H9 (cell line): ENCODE measurements at regions not wholly inside any gene's neighbourhood (a gene's known extent, or its start where the extent isn't known, plus 50 kb on each side); places are given as distances from the start of the nearest gene placed in this dataset.

ENCODE experiments used
- DNase-seq: peaks from one replicate; pipeline ENCODE4 v3.0.0-alpha.2; 2017
- H2AFZ ChIP-seq: one replicate; pipeline ENCODE4 v1.6.1; 2013; ENCODE audit warnings: mild to moderate bottlenecking, low read length, control low read depth, moderate library complexity
- H2AK5ac ChIP-seq: 2 replicates; pipeline ENCODE4 v1.6.1; 2013; ENCODE audit warnings: low read length, control low read depth, mixed read lengths; ENCODE audit not compliant: insufficient read length
- H2BK120ac ChIP-seq: one replicate; pipeline ENCODE4 v1.6.1; 2013; ENCODE audit warnings: low read depth, mild to moderate bottlenecking, low read length, control low read depth, inconsistent platforms; ENCODE audit not compliant: poor library complexity, severe bottlenecking
- H2BK12ac ChIP-seq: 2 replicates; pipeline ENCODE4 v1.6.1; 2013; ENCODE audit warnings: low read length, control low read depth, mixed read lengths, low read depth; ENCODE audit not compliant: insufficient read length
- H2BK15ac ChIP-seq: 2 replicates; pipeline ENCODE4 v1.6.1; 2013; ENCODE audit warnings: low read depth, low read length, control low read depth
- H2BK20ac ChIP-seq: one replicate; pipeline ENCODE4 v1.6.1; 2013; ENCODE audit warnings: low read depth, mild to moderate bottlenecking, low read length, control low read depth, inconsistent platforms; ENCODE audit not compliant: poor library complexity, severe bottlenecking
- H2BK5ac ChIP-seq: 2 replicates; pipeline ENCODE4 v1.6.1; 2013; ENCODE audit warnings: low read length, control low read depth, mixed read lengths; ENCODE audit not compliant: insufficient read length
- H3K14ac ChIP-seq: 2 replicates; pipeline ENCODE4 v1.6.1; 2013; ENCODE audit warnings: low read length, control low read depth; ENCODE audit not compliant: insufficient read depth
- H3K18ac ChIP-seq: 2 replicates; pipeline ENCODE4 v1.6.1; 2013; ENCODE audit warnings: low read depth, mild to moderate bottlenecking, mixed read lengths, low read length, control low read depth; ENCODE audit not compliant: insufficient read length
- H3K23ac ChIP-seq: 2 replicates; pipeline ENCODE4 v1.6.1; 2013; ENCODE audit warnings: low read length, control low read depth, mixed read lengths, low read depth; ENCODE audit not compliant: insufficient read length
- H3K23me2 ChIP-seq: 2 replicates; pipeline ENCODE4 v1.6.1; 2013; ENCODE audit warnings: low read depth, mild to moderate bottlenecking, mixed read lengths, low read length, control low read depth; ENCODE audit not compliant: insufficient read length, poor library complexity, severe bottlenecking
- H3K27ac ChIP-seq: 2 replicates; pipeline ENCODE4 v1.5.1; 2013; ENCODE audit warnings: low read length, control low read depth, mixed read lengths, low read depth; ENCODE audit not compliant: insufficient read length
- H3K27me3 ChIP-seq: 2 replicates; pipeline ENCODE4 v1.6.1; 2013; ENCODE audit warnings: low read length, control low read depth, inconsistent platforms; ENCODE audit not compliant: insufficient read depth
- H3K4ac ChIP-seq: 2 replicates; pipeline ENCODE4 v1.6.1; 2013; ENCODE audit warnings: low read depth, mild to moderate bottlenecking, control low read depth, inconsistent platforms, low read length, moderate library complexity
- H3K4me1 ChIP-seq: 2 replicates; pipeline ENCODE4 v1.6.1; 2013; ENCODE audit warnings: low read length, control low read depth, inconsistent platforms; ENCODE audit not compliant: insufficient read depth
- H3K4me2 ChIP-seq: 2 replicates; pipeline ENCODE4 v1.6.1; 2013; ENCODE audit warnings: low read length, control low read depth, mixed read lengths; ENCODE audit not compliant: insufficient read length, insufficient read depth
- H3K56ac ChIP-seq: 2 replicates; pipeline ENCODE4 v1.6.1; 2013; ENCODE audit warnings: low read depth, mild to moderate bottlenecking, mixed read lengths, low read length, control low read depth; ENCODE audit not compliant: insufficient read length
- H3K79me1 ChIP-seq: 2 replicates; pipeline ENCODE4 v1.6.1; 2013; ENCODE audit warnings: low read depth, mild to moderate bottlenecking, moderate library complexity, low read length, control low read depth, inconsistent platforms; ENCODE audit not compliant: insufficient read depth, poor library complexity, severe bottlenecking
- H3K79me2 ChIP-seq: 2 replicates; pipeline ENCODE4 v1.6.1; 2013; ENCODE audit warnings: low read length, control low read depth, inconsistent platforms; ENCODE audit not compliant: insufficient read depth
- H3K9ac ChIP-seq: 2 replicates; pipeline ENCODE4 v1.6.1; 2013; ENCODE audit warnings: low read length, control low read depth, mixed read lengths; ENCODE audit not compliant: insufficient read length; ENCODE audit errors: extremely low read depth
- H3K9me3 ChIP-seq: one replicate; pipeline ENCODE4 v1.6.1; 2013; ENCODE audit warnings: low read depth, low read length, inconsistent platforms; ENCODE audit not compliant: control insufficient read depth
- H3T11ph ChIP-seq: one replicate; pipeline ENCODE4 v1.6.1; 2013; ENCODE audit warnings: mild to moderate bottlenecking, low read length, control low read depth, inconsistent platforms
- H4K20me1 ChIP-seq: one replicate; pipeline ENCODE4 v1.6.1; 2013; ENCODE audit not compliant: control insufficient read depth, insufficient read length, insufficient read depth
- H4K5ac ChIP-seq: 2 replicates; pipeline ENCODE4 v1.6.1; 2013; ENCODE audit warnings: low read depth, mild to moderate bottlenecking, mixed read lengths, low read length, control low read depth; ENCODE audit not compliant: insufficient read length
- H4K8ac ChIP-seq: replicated peaks from 2 replicates; pipeline ENCODE4 v1.6.1; 2013; ENCODE audit warnings: low read length, control low read depth, mixed read lengths, low read depth; ENCODE audit not compliant: insufficient read length
- H4K91ac ChIP-seq: 2 replicates; pipeline ENCODE4 v1.6.1; 2013; ENCODE audit warnings: low read depth, mild to moderate bottlenecking, moderate library complexity, mixed read lengths, low read length, control low read depth; ENCODE audit not compliant: insufficient read length
- H3K27ac Mint-ChIP-seq, 3 experiments: 2 replicates in 2 of 3; 3 replicates in 1 of 3; pipeline ENCODE4 v1.8.0; 2020 to 2021; ENCODE audit warnings: mixed read lengths in 3 of 3, mild to moderate bottlenecking in 1 of 3, moderate library complexity in 1 of 3
- H3K27me3 Mint-ChIP-seq: 2 replicates; pipeline ENCODE4 v1.8.0; 2021; ENCODE audit warnings: low read depth, mild to moderate bottlenecking, moderate library complexity, mixed read lengths
- H3K36me3 Mint-ChIP-seq, 3 experiments: 2 replicates in 2 of 3; 3 replicates in 1 of 3; pipeline ENCODE4 v1.8.0; 2020 to 2021; ENCODE audit warnings: low read depth in 3 of 3, mixed read lengths in 3 of 3; ENCODE audit not compliant: insufficient read depth in 1 of 3
- H3K4me1 Mint-ChIP-seq, 2 experiments: 2 replicates each; pipeline ENCODE4 v1.8.0; 2020; ENCODE audit warnings: mixed read lengths in 2 of 2
- H3K4me3 Mint-ChIP-seq, 2 experiments: 2 replicates in 1 of 2; 3 replicates in 1 of 2; pipeline ENCODE4 v1.8.0; 2020 to 2021; ENCODE audit warnings: mild to moderate bottlenecking in 2 of 2, mixed read lengths in 2 of 2, moderate library complexity in 1 of 2
- H3K9me3 Mint-ChIP-seq, 2 experiments: 2 replicates in 1 of 2; 3 replicates in 1 of 2; pipeline ENCODE4 v1.8.0; 2020; ENCODE audit warnings: mild to moderate bottlenecking in 2 of 2, mixed read lengths in 2 of 2, moderate library complexity in 1 of 2
- WGBS: extraction: QIAGEN DNeasy Blood & Tissue Kit; methylation state at CpG from one replicate; pipeline ENCODE4 v1.1.7; 2013; ENCODE audit warnings: missing lambda C conversion rate, low lambda C conversion rate, mixed read lengths; ENCODE audit not compliant: insufficient read length; ENCODE audit errors: extremely low coverage; 5-methylcytosine and 5-hydroxymethylcytosine counted together
- TF ChIP-seq, protein P1 (sequence below): fragments of 200-600 bp; sonication (generic); conservative IDR thresholded peaks from 3 replicates; pipeline ENCODE4 v1.8.0; 2021; ENCODE audit warnings: antibody characterized with exemption, mild to moderate bottlenecking

DNA sequence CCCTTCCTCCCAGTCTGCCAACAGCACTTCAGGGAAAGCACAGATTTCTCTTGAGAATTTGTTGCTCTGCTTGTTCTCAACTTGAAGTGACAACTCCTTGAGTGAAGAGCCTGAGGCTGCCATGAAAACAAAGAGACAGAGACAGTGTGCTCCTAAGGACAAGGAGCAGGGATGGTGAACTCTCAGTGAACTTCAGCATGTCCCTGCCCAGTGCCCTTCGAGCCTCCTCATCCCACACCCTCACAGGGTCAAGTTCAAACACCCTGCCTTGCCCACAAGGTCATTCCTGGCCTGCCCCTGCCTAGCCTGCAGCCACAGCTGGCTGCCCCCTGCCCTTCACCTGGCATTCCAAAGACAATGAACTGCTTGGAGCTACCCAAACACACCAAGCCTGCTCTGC, 343.5 kb upstream of the KLHL29 start:
- Histone ChIP-seq H3K4me1 (no peaks in the 10 kb centered on the region), H2BK5ac (no peak overlapping the region), H3K23ac (no peak overlapping the region), H2AK5ac (no peak overlapping the region), H3T11ph (no peak overlapping the region), H2BK15ac (no peak overlapping the region), H4K5ac (no peak overlapping the region), H3K79me2 (no peaks in the 10 kb centered on the region), H4K8ac (no peak overlapping the region), H4K20me1 (no peaks in the 10 kb centered on the region), H3K14ac (no peak overlapping the region; the same call in 1 of the 2 replicates), H2BK12ac (no peak overlapping the region), H2BK20ac (no peak overlapping the region), H3K9ac (no peak overlapping the region), H3K23me2 (no peaks in the 10 kb centered on the region), H2AFZ (no peak overlapping the region), H3K56ac (no peak overlapping the region), H3K27ac (no peak overlapping the region), H3K4me2 (no peak overlapping the region), H3K18ac (no peak overlapping the region), H3K27me3 (no peaks in the 10 kb centered on the region), H4K91ac (no peak overlapping the region), H3K9me3 (no peaks in the 10 kb centered on the region), H2BK120ac (no peak overlapping the region), H3K4ac (no peak overlapping the region), H3K79me1 (no peaks in the 10 kb centered on the region)
- Mint-ChIP-seq H3K27me3 (no peaks in the 10 kb centered on the region), H3K4me1 (no peaks in the 10 kb centered on the region; a peak in 1 of 4 replicates), H3K4me3 (no peak overlapping the region), H3K27ac (no peak overlapping the region), H3K9me3 (no peaks in the 10 kb centered on the region), H3K36me3 (no peaks in the 10 kb centered on the region)
- TF ChIP-seq, protein P1, sequence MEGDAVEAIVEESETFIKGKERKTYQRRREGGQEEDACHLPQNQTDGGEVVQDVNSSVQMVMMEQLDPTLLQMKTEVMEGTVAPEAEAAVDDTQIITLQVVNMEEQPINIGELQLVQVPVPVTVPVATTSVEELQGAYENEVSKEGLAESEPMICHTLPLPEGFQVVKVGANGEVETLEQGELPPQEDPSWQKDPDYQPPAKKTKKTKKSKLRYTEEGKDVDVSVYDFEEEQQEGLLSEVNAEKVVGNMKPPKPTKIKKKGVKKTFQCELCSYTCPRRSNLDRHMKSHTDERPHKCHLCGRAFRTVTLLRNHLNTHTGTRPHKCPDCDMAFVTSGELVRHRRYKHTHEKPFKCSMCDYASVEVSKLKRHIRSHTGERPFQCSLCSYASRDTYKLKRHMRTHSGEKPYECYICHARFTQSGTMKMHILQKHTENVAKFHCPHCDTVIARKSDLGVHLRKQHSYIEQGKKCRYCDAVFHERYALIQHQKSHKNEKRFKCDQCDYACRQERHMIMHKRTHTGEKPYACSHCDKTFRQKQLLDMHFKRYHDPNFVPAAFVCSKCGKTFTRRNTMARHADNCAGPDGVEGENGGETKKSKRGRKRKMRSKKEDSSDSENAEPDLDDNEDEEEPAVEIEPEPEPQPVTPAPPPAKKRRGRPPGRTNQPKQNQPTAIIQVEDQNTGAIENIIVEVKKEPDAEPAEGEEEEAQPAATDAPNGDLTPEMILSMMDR = no peak
- no peak for DNase-seq
- WGBS = no CpG with 5 or more reads among the region's 1 CpG
